Effector memory CD8-positive, alpha-beta T cell (primary cell): ENCODE measurements at regions not wholly inside any gene's neighbourhood (a gene's known extent, or its start where the extent isn't known, plus 50 kb on each side); places are given as distances from the start of the nearest gene placed in this dataset.

ENCODE experiments used
- ATAC-seq: fragments of 150-1000 bp; cut with Tn5 transposase; replicated peaks from 2 replicates; pipeline ENCODE4 v1.10.0; 2021; ENCODE audit warnings: mild to moderate bottlenecking, moderate library complexity
- DNase-seq, 3 experiments: peaks; one replicate each; pipeline ENCODE4 v3.0.0; 2021
- H3K27ac Mint-ChIP-seq, 2 donors: one replicate each; pipeline ENCODE4 v1.8.0; 2022; ENCODE audit warnings: mild to moderate bottlenecking in 2 of 2, mixed read lengths in 2 of 2, moderate library complexity in 2 of 2
- H3K27me3 Mint-ChIP-seq, 2 donors: one replicate each; pipeline ENCODE4 v1.8.0; 2022; ENCODE audit warnings: mixed read lengths in 2 of 2
- H3K36me3 Mint-ChIP-seq: one replicate; pipeline ENCODE4 v1.8.0; 2022; ENCODE audit warnings: mild to moderate bottlenecking, moderate library complexity, mixed read lengths; ENCODE audit not compliant: insufficient read depth
- H3K4me1 Mint-ChIP-seq, 2 donors: one replicate each; pipeline ENCODE4 v1.8.0; 2022; ENCODE audit warnings: low read depth in 2 of 2, mixed read lengths in 2 of 2
- H3K4me3 Mint-ChIP-seq, 2 donors: one replicate each; pipeline ENCODE4 v1.8.0; 2022; ENCODE audit warnings: mild to moderate bottlenecking in 2 of 2, mixed read lengths in 2 of 2, moderate library complexity in 2 of 2
- H3K9me3 Mint-ChIP-seq, 2 donors: one replicate each; pipeline ENCODE4 v1.8.0; 2022; ENCODE audit warnings: mixed read lengths in 2 of 2

- no peaks in the 10 kb centered on the region for H3K4me1 Mint-ChIP-seq
- no peak for ATAC-seq
- H3K9me3 Mint-ChIP-seq: peaks cover 0 to 7% of the 10 kb centered on the region in 2 donors
- no peak overlapping the region for H3K27ac Mint-ChIP-seq
- no peaks in the 10 kb centered on the region for H3K27me3 Mint-ChIP-seq
- no peaks in the 10 kb centered on the region for H3K36me3 Mint-ChIP-seq
- H3K4me3 Mint-ChIP-seq: no peak overlapping the region
- no peak for DNase-seq
Observed at GRCh38 chr10:109480836-109481235, 442.5 kb downstream of the XPNPEP1 start.

GRCh38 chr10:109475711-109476421 is 447.4 kb downstream of the XPNPEP1 start:
- no peaks in the 10 kb centered on the region for H3K27me3 Mint-ChIP-seq
- H3K27ac Mint-ChIP-seq: no peak overlapping the region

GRCh38 chr10:109474812-109475211 is 448.5 kb downstream of the XPNPEP1 start:
- no peak for ATAC-seq
- Mint-ChIP-seq H3K9me3 (peaks cover 0 to 5% of the 10 kb centered on the region in 2 donors), H3K4me1 (no peaks in the 10 kb centered on the region), H3K36me3 (no peaks in the 10 kb centered on the region), H3K27ac (no peak overlapping the region), H3K4me3 (no peak overlapping the region), H3K27me3 (no peaks in the 10 kb centered on the region)
- no peak for DNase-seq

More at GRCh38 chr10:109475711-109476421, 447.4 kb downstream of the XPNPEP1 start:
- Mint-ChIP-seq H3K9me3 (peaks cover 0 to 7% of the 10 kb centered on the region in 2 donors), H3K4me1 (no peaks in the 10 kb centered on the region), H3K4me3 (no peak overlapping the region), H3K36me3 (no peaks in the 10 kb centered on the region)
- no peak for DNase-seq
- no peak for ATAC-seq

- Mint-ChIP-seq H3K9me3 (peaks cover 0 to 5% of the 10 kb centered on the region in 2 donors), H3K27ac (no peak overlapping the region), H3K4me3 (no peak overlapping the region), H3K27me3 (no peaks in the 10 kb centered on the region), H3K36me3 (no peaks in the 10 kb centered on the region), H3K4me1 (no peaks in the 10 kb centered on the region)
- DNase-seq (no peak), ATAC-seq (no peak)
Observed at GRCh38 chr10:109474261-109474660, 449.1 kb downstream of the XPNPEP1 start.

- no peaks in the 10 kb centered on the region for H3K4me1 Mint-ChIP-seq
- no peak for DNase-seq
- H3K4me3 Mint-ChIP-seq: no peak overlapping the region
- H3K27me3 Mint-ChIP-seq: no peaks in the 10 kb centered on the region
- H3K36me3 Mint-ChIP-seq: no peaks in the 10 kb centered on the region
- peaks cover 3 to 8% of the 10 kb centered on the region in 2 donors for H3K9me3 Mint-ChIP-seq
- ATAC-seq: no peak
- H3K27ac Mint-ChIP-seq: no peak overlapping the region
Observed at GRCh38 chr10:109467551-109467950, 455.8 kb downstream of the XPNPEP1 start.

GRCh38 chr10:109464949-109465348 is 458.4 kb downstream of the XPNPEP1 start:
- Mint-ChIP-seq H3K9me3 (peaks cover 9 to 13% of the 10 kb centered on the region in 2 donors), H3K36me3 (no peaks in the 10 kb centered on the region), H3K27ac (no peak overlapping the region), H3K27me3 (no peaks in the 10 kb centered on the region), H3K4me3 (no peak overlapping the region), H3K4me1 (no peaks in the 10 kb centered on the region)
- DNase-seq: no peak
- ATAC-seq: no peak

- Mint-ChIP-seq H3K27me3 (peaks cover 6 to 18% of the 10 kb centered on the region in 2 donors), H3K9me3 (peaks cover 8 to 15% of the 10 kb centered on the region in 2 donors), H3K4me3 (no peak overlapping the region), H3K36me3 (no peaks in the 10 kb centered on the region), H3K27ac (no peak overlapping the region), H3K4me1 (no peaks in the 10 kb centered on the region)
- ATAC-seq: no peak
- DNase-seq: no peak
Observed at GRCh38 chr10:109457302-109457638, 466.0 kb downstream of the XPNPEP1 start.

- ATAC-seq (no peak), DNase-seq (no peak)
- H3K4me3 Mint-ChIP-seq: no peak overlapping the region
- no peak overlapping the region for H3K27ac Mint-ChIP-seq
- H3K4me1 Mint-ChIP-seq: no peaks in the 10 kb centered on the region
- H3K27me3 Mint-ChIP-seq: peaks cover 6 to 18% of the 10 kb centered on the region in 2 donors
- peaks cover 4 to 15% of the 10 kb centered on the region in 2 donors for H3K9me3 Mint-ChIP-seq
- H3K36me3 Mint-ChIP-seq: no peaks in the 10 kb centered on the region
Observed at GRCh38 chr10:109456566-109457301, 466.6 kb downstream of the XPNPEP1 start.

- DNase-seq (no peak), ATAC-seq (no peak)
- peaks cover 6 to 18% of the 10 kb centered on the region in 2 donors for H3K27me3 Mint-ChIP-seq
- no peak overlapping the region for H3K27ac Mint-ChIP-seq
- H3K9me3 Mint-ChIP-seq: peaks cover 1 to 8% of the 10 kb centered on the region in 2 donors
- no peaks in the 10 kb centered on the region for H3K4me1 Mint-ChIP-seq
- H3K4me3 Mint-ChIP-seq: no peak overlapping the region
- H3K36me3 Mint-ChIP-seq: no peaks in the 10 kb centered on the region
Observed at GRCh38 chr10:109454691-109455090, 468.6 kb downstream of the XPNPEP1 start.

- Mint-ChIP-seq H3K27ac (no peak overlapping the region), H3K27me3 (peaks cover 6 to 9% of the 10 kb centered on the region in 2 donors), H3K9me3 (peaks cover 1 to 8% of the 10 kb centered on the region in 2 donors), H3K36me3 (no peaks in the 10 kb centered on the region), H3K4me1 (no peaks in the 10 kb centered on the region), H3K4me3 (no peak overlapping the region)
- DNase-seq (no peak), ATAC-seq (no peak)
Observed at GRCh38 chr10:109451879-109452278, 471.4 kb downstream of the XPNPEP1 start.

GRCh38 chr10:109450702-109451101 is 472.6 kb downstream of the XPNPEP1 start:
- Mint-ChIP-seq H3K27me3 (peaks cover 0 to under 1% of the 10 kb centered on the region in 2 donors), H3K4me1 (no peaks in the 10 kb centered on the region), H3K4me3 (no peak overlapping the region), H3K9me3 (peaks cover 3 to 15% of the 10 kb centered on the region in 2 donors), H3K36me3 (no peaks in the 10 kb centered on the region), H3K27ac (no peak overlapping the region)
- DNase-seq (no peak), ATAC-seq (no peak)

GRCh38 chr10:109433434-109433833 is 489.9 kb downstream of the XPNPEP1 start:
- H3K4me1 Mint-ChIP-seq: no peaks in the 10 kb centered on the region
- H3K36me3 Mint-ChIP-seq: no peaks in the 10 kb centered on the region
- H3K9me3 Mint-ChIP-seq: no peaks in the 10 kb centered on the region
- ATAC-seq (no peak), DNase-seq (no peak)
- no peak overlapping the region for H3K27ac Mint-ChIP-seq
- H3K27me3 Mint-ChIP-seq: no peaks in the 10 kb centered on the region
- no peak overlapping the region for H3K4me3 Mint-ChIP-seq

- Mint-ChIP-seq H3K4me3 (no peak overlapping the region), H3K4me1 (no peaks in the 10 kb centered on the region), H3K36me3 (no peaks in the 10 kb centered on the region), H3K27me3 (no peaks in the 10 kb centered on the region), H3K9me3 (peaks cover 0 to 2% of the 10 kb centered on the region in 2 donors), H3K27ac (no peak overlapping the region)
- DNase-seq: no peak
- no peak for ATAC-seq
Observed at GRCh38 chr10:109432281-109432680, 491.0 kb downstream of the XPNPEP1 start.

- no peaks in the 10 kb centered on the region for H3K4me1 Mint-ChIP-seq
- H3K27me3 Mint-ChIP-seq: no peaks in the 10 kb centered on the region
- ATAC-seq (no peak), DNase-seq (no peak)
- no peak overlapping the region for H3K4me3 Mint-ChIP-seq
- no peaks in the 10 kb centered on the region for H3K36me3 Mint-ChIP-seq
- H3K9me3 Mint-ChIP-seq: peaks cover 0 to 2% of the 10 kb centered on the region in 2 donors
- H3K27ac Mint-ChIP-seq: no peak overlapping the region
Observed at GRCh38 chr10:109430799-109431198, 492.5 kb downstream of the XPNPEP1 start.
